Stimulated activated CD4-positive, alpha-beta T cell treated with anti-CD3 and anti-CD28 coated beads, TNF-alpha, amount 100 ng/mL, for 24 hours (primary cell): ENCODE measurements at regions not wholly inside any gene's neighbourhood (a gene's known extent, or its start where the extent isn't known, plus 50 kb on each side); places are given as distances from the start of the nearest gene placed in this dataset.

ENCODE experiments used
- DNase-seq, 3 experiments: peaks; one replicate each; pipeline ENCODE4 v3.0.0-alpha.2; 2020; ENCODE audit warnings: low read depth in 3 of 3

DNA sequence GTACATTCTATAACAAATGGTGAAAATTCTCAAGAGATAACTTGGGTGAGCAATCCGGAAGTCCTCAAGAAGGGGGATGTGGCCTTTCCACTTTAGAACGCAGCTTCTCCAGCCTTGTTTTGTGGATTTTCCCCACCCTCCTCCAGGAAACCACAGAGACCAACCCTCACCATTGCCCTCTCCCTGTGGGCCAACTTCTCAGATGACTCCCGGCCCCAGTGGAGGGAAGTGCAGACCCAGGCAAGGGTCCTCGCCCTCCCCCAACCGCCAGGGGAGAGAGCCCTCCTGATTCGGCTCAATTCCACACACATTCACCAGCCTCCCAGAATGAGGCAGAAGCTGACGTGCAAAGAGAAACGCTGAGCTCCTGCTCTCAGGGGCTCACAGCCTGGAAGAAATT is 277.2 kb downstream of the EIPR1 start:
- DNase-seq = no peak

DNA sequence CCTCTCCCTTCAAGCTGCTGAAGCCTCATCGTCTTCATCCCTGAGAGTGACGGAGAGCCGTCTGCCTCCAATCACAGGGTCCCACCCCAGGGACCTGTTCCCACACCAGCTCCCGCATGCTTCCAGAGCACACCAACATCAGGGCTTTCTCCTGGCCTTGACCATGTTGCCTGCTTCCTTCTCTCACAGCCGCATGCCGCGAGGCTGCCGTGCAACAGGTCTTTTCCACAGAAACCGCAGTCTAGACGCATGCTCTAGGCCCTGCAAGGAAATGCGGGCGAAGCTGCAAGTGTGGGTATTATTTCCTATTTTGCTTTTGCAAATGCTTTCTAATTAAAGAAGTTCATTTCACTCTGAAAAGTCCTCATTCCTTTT is 277.8 kb downstream of the EIPR1 start:
- DNase-seq = no peak

DNA sequence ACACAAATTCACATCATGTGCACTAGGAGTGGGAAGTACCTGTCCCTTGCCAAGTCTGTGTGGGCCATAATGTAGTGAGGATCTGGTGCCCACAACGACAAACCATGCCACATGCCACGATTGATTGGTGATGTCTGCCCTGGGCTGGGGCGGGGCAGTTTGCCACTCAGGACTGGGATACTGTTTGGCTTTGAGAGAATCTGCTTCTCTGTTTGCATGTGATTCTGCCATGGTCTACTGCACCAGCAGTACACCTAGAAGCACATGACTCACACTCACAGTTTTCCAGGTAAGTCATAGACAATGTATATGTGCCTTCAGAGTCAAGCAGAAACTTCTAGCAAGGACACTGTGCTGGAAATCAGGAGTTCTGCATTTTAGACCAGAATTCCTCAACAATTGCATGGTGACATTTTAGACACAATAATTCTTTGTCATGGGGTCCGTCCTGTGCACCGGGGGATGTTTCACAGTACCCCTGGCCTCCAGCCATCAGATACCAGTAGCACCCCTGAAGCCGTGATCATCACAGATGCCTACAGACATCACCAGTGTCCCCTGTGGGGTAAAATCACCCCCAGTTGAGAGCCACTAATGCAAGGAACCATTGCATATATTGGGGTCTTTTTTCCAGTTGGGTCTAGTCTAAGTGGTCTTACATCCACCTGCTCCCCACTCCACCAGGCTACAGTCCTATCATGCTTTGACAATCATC is 278.3 kb downstream of the EIPR1 start:
- DNase-seq = no peak

DNA sequence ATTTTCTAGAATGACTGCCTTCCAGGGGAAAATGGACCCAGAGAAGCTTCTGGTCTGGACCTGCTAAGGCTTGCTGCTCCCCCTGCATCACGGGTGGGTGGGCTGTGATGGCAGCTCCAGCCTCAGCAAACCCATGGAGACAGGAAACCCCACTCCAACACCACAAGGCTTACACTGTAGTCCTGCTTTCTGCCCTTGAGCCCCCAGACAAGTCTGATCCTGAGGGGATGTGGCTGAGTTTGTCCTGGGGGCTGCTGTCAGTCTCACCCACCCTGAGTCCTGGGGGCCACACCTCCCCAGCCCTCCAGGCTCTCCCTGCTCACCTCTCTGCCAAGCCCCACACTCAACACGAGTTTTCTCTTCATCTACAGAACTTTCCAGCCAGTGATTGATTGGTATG is 279.4 kb downstream of the EIPR1 start:
- no peak for DNase-seq

DNA sequence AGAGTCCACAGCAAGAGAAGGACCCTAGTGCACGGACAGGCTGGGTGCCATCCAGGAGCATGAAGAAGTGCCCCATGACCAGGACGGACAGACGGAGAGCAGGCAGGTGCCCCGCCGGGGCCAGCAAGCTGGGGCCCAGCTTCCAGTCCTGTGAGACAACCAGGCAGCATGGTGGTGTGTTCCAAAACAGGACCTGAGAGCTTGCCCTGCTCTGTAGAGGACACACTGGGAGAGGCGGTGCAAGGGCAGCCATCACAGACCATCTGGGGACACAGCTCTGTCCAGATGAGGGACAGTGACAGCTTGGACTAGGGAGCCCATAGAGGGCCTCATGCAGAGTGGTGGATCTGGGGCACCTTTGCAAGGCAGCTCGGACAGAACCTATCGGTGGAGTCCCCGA is 279.8 kb downstream of the EIPR1 start:
- no peak for DNase-seq

DNA sequence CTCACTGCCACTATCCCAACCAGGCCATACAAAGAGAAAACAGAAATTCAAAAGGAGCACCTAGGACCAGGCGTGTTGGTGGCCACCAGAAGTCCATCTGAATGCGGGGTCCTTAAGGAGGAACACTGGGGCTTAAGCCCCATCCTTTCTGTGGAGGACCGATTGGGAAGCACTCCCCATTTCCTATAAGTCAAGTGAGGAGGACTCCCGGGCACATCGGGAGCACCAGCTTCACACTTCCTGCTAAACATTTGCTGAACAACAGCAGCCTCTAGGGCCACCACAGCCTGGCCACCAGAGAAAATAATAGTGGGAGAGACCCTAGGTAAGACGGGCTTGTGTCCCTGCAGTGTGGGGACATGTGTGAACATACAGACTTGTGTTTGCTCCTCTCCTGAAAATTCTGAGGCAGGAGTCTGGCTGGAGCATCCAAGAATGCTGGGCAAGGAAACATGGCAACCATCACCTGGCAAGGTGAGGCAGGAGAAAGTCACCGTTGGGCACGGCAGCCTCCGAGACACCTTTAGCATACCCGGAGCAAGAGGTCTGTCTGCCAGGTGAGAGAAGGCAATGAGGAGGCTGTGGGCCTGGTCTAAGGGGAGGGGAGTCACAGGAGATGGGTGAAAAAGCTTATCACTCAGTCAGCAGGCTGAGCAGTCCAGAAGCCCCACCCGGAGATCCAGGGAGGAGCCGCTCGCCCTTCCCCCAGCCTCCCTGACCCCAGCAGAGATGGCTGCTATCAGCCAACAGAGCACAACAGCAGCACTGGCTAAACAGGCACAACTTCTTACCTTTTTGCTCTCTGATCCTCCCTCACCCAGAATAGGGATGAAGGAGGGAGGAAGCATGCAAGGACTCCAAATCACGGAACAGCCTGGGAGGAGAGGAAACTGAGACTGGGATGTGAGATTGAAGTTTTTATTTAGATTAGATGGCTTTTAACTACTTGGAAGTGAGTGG is 282.3 kb downstream of the EIPR1 start:
- DNase-seq = no peak

DNA sequence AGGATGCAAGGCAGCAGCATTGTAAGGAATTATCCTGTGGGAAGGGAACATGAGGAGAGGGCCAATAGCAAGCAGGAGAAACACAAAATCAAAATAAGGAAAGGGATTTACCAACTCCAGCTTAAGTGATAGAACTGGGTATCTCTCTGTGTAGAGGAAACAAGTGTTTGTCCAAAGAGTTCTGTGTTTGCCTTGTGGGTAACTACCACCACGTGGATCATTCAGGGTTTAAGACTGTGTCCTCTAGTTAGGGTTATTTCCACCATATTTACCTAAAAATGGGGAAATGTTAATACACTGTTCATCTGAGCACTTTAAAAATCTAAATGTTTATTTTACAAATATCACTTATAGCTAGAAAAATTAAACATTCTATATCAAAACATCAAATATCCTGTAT is 283.3 kb downstream of the EIPR1 start:
- DNase-seq = no peak

DNA sequence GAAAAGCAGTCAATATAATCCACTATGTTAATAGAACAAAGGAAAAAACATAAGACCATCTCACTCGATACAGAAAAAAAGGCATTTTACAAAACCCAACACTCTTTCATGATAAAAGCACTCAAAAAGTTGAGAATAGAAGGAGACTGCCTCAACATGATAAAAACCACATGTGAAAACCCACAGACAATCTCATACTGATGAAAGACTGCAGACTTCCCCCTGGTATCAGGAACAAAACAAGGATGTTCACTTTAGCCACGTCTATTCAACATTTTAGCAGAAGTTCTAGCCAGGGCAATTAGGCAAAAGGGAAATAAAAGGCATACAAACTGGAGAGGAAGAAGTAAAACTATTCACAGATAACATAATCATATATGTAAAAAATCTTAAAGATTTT is 285.9 kb downstream of the EIPR1 start:
- DNase-seq = no peak

DNA sequence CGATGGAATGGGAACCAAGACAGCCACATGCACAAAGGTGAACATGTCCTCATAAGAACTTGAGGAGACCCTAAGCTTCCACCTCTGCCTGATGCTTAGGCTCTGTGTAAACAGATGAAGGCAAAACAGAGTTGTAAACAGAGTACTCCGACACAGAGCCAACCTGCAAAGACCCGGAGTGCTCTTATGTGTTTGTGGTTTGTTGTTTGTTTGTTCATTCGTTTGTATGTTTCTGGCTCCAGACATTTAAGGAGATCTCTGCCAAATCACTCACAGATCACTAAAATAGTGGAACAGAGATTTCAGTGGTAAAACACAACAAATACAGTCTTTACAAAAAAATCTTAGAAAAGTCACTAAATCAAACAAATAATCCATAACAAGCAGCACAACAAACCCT is 294.9 kb downstream of the EIPR1 start:
- no peak for DNase-seq

DNA sequence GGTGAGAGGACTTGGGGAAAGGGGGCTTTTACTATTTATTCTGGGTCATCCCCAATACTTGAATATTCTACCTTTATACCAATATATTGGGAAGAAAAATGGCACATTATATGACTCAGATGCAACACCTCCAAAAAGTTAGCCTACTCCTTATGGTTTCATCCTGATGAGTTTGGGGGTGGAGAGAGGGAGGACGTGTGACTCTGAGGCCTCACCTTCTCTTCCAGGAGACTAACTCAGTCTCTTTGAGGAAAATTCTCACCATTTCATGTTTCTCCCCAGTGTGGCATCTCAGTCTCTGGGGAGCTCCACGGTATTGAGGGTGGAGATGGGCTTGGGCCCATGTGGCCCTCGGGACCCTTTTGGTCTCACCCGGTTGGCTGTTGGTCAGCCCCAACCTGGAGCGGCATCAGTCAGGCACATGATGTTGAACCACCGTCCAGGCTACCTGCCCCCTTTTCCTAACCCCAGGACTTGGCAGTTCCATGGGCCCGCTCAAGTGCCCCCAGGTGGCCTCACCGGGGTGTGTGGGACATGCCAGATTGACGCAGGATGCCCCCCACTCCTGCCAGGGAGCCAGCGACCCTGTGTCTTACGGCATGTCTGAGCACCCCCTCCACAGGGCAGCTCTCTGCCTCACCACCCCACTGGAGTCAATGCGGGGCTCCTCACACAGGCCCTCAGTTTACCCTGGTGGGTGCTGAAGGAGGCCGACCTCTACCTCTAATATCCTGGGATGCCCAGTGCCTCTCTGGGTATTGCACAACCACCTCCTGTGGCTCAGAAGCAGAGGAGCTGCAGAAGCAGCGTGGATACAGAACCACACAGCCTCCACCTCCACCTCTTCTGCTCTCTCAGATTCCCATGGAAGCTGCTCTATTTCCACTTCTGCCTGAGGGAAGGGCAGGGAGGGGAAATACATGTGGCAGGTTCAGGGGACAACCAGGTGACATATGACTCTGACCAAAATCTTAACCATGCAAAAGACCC is 297.4 kb downstream of the EIPR1 start:
- no peak for DNase-seq

DNA sequence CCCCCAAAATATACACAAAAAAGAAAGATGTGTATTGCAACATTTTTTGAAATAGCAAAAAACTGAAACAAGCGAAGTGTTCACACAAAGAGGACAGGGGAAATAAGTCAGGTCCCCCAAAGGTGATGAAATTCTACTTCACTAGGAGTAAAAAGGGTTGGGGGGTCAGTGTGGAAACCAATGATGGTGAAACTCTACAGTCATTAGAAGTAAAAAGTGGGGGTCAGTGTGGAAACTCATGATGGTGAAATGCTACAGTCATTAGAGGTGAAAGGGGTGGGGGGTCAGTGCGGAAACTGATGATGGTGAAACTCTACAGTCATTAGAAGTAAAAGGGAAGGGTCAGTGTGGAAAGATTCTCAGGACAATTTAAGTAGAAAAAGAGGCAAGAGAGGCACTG is 298.2 kb downstream of the EIPR1 start:
- DNase-seq = no peak

DNA sequence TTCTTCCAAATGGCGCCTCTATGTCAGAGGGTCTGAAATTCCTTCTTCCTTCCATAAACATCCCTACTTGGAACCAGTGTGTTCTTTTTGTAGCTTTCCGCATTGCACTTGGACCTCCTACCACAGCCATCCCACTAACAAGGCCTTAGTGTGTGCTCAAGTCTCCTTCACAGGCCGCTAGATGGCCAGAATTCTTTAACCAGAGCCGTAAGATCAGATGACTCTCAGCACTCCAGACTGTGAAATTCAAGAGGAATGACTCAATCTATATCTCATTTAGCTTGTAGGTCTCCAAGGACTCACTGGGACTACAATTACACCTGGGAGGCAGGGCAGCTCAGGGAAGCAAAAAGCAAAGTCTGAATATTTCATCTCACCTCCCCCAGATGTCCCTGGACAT is 298.9 kb downstream of the EIPR1 start:
- DNase-seq = no peak

DNA sequence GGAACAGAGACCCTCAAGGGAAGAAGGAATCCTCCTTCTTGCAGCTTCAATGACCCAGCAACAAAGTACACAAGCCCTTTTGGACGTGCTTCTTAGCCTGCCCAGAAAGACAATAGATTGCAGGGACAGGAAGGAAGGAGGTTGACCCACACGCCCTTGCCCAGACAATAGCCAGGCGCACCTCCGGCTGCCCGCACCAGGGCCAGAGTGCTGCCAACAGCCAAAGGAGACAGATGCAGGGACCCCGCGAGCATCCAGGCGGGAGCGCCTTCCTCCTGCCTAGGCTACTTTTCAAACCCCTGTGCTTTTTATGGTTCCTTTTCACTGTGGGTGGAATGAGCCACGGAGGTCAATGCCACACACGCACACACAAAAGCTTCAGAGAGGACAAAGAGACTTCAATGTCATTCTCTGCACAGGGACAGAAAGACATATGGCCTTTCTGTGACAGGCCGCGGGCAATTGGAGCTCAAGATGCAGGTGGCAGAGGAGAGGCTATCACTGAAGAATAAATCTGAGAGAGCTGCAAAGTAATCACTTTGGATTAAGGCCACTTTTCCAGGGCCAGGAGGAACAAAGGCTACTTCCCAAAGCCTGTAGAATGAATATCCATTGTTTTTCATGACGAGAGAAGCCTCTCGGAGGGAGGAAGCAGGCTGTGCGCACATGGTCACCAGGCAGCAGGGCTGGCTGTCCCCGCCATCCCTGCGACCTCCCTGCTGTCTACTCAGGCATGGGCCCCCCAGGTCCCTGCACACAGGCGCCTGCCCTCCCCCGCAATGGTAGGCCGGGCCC is 300.6 kb downstream of the EIPR1 start:
- DNase-seq = no peak

DNA sequence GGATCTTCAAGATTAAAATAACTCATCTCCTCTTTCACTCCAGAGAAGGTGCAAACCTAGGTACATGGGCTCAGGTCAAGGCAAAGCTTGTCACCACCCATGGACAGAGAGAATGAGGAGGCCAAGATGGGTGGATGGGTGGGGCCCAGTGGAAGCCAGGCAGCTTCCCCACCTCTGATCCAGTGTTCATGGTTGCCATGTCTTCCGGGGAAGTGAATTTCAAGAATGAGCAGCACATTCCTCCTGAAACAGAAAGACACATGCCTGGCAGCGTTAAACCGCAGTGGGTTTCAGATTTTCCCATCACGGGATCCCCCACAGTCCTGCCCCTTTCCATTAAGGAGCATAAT is 301.7 kb downstream of the EIPR1 start:
- DNase-seq = no peak

DNA sequence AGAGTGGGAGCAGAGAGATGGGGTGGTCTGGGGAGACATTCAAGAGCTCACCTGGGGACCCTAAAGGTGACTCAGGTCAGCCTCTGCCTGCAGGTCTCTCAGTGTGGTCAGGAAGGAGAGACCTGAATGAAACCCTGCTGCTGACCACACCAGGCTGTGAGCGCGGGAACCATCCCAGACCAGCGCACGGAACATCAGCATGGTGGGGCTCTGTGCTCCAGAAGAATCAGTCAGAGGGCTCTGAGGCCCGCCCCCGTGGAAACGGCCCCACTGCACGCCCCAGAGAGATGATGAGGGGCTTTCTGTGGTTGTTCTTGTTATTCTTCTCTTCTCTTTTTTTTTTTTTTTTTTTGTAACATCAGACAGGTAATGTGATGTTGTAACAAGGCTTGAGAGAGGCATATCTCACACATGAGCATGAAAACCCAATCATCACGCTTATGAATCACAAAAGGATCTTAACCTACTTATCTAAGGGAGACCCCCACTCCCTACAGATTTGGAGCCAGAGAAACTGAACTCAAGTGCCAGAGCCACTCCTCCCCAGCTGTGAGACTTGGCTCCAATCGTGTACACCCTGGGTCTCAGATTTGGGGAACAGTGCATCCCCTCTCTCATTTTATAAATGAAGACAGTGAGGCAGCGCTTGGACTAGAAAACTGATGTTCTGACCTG is 302.2 kb downstream of the EIPR1 start:
- no peak for DNase-seq

DNA sequence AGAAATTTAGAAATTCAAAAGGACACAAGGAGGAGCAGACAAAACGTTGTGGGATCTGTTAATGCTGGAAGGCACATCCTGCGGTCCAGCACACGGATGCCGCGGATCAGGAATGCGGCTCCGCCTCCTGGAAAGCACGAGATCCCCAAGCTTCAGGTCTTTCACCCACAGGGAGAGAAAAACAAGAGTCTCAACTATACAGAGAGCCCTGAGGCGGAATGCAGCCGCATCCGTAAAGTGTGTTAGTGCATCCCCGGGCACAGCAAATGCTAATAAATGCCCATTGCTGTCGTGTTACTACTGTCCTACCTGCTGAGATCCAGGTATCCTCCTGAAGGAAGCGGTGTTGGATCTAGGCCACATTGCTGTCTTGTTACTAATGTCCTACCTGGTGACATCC is 303.9 kb downstream of the EIPR1 start:
- no peak for DNase-seq

DNA sequence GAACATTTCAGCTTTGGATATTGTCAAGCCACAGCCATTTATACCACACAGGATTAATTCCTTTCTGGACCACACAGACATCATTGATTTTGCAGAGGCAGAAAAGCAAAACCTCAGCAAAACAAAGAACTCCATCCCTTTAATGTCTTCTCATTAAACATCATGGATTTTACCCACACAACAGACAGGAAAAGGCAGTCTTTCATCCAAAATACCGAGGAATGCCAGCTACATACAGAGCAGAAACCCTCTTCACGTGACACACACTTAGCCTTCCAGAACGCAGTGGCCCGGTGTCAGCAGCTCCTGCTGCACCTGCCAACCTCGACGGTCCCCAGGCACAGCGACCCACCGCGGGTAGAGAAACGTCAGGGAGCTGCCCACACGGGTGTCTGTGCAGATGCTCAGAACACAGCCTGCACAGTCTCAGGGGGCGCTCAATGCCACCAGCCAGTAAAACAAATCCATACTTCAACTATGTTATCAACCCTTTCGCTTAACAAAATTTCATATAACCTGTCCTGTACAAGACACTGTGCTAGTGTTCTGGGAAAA is 304.5 kb downstream of the EIPR1 start:
- DNase-seq = no peak

DNA sequence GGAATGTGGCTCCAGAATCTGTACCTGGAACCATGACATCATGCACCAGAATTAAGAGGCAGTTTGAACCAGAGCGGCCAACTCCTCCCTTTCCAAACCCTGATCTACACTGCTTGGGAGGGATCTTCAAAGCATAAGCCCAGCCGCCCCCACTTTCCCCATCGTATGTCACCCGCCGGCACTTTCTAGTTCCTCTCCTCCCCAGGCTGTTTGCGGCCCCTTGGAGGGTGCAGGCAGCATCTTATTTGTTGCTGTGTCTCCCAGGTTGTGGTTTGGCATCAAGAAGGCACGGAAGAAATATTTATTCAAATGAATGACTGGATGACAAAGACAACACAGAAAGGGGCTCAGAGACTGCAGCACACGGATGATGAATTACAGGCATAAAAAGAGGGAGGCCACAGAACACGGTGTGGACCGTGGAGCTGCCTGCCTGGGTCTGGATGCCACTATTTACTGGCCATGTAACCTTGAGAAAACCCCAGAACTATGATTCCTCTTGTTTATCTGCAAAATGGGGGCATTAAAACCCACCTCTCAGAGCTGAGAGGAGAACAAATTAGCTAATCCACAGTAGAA is 305.8 kb downstream of the EIPR1 start:
- no peak for DNase-seq

DNA sequence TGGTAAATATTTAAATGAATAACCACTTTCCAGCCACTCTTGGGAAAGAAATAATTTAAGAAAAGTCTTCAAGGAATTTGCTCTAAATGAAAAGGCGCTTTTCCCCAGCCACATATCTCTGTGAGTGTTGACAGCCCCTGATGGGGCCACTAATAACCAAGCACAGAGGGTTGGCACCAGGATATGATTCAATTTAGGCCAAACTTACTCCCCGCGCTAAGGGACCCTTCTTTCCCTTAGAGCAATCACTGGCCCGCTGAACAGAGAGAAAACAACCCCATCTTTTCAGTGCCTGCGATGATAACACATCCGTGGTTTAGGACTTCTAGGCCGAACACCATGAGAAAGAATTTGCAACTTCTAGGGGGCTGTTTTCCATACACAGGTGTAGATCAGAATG is 310.8 kb downstream of the EIPR1 start:
- DNase-seq = no peak

DNA sequence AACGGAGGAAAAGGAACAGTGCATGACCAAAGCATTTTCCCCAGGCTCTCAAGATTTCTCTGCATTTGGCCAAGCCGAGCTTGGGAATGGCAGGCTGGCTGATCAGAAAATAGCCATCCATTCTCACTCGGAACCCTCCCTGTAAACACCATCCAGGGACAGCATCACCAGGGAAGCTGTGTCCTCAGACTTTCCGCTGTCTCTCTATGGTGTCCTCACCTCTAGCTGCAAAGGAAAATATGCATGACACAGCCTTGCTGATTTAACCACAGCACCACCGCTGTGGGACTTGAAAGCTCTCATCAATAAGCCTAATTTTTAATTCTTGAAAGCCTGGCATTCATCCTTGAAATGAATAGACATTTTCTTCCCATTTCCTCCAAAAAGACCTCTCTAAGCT is 311.7 kb downstream of the EIPR1 start:
- DNase-seq = no peak
